Panc1 (cell line): ENCODE measurements at regions not wholly inside any gene's neighbourhood (a gene's known extent, or its start where the extent isn't known, plus 50 kb on each side); places are given as distances from the start of the nearest gene placed in this dataset.

Experiments used
- ATAC-seq: fragments of 200-7000 bp; cut with Tn5 transposase; 2 replicates; pipeline ENCODE4 v1.9.1; 2020; ENCODE audit warnings: mild to moderate bottlenecking, moderate library complexity
- BruUV-seq: library from RNA; stranded (reverse); fragments of 400-500 nt; replicated peaks from 2 replicates; lab custom pipeline; 2021; lab: Mats Ljungman, UMichigan
- CTCF ChIA-PET: fragments of 300-600 bp; sonication (Branson Sonifier 250); formaldehyde crosslinking; loops from one replicate; lab custom pipeline; 2022; ENCODE audit warnings: antibody characterized with exemption; lab: Charles Lee
- POLR2A ChIA-PET: fragments of 300-600 bp; sonication (Branson Sonifier 250); formaldehyde crosslinking; loops from one replicate; lab custom pipeline; 2022; ENCODE audit warnings: antibody characterized with exemption; lab: Charles Lee
- DNase-seq: peaks from one replicate; pipeline ENCODE4 v3.0.0-alpha.2; 2010; ENCODE audit warnings: low read depth, low spot score
- H3K27ac ChIP-seq: 2 replicates; pipeline ENCODE4 v1.5.1; 2011; ENCODE audit warnings: mild to moderate bottlenecking, low read length, inconsistent platforms
- H3K27me3 ChIP-seq: fragments of 200-500 bp; sonication (Bioruptor generic); 2 replicates; pipeline ENCODE4 v1.6.0; 2014; ENCODE audit warnings: low read length, inconsistent platforms; ENCODE audit not compliant: control insufficient read depth, insufficient read depth
- H3K36me3 ChIP-seq: fragments of 200-500 bp; sonication (Bioruptor generic); 2 replicates; pipeline ENCODE4 v1.5.1; 2014; ENCODE audit warnings: inconsistent platforms, mild to moderate bottlenecking, low read length, moderate library complexity; ENCODE audit not compliant: control insufficient read depth, insufficient read depth
- H3K4me1 ChIP-seq: 2 replicates; pipeline ENCODE4 v1.5.1; 2011; ENCODE audit warnings: inconsistent platforms, mild to moderate bottlenecking, low read length, moderate library complexity; ENCODE audit not compliant: control insufficient read depth, insufficient read depth
- H3K4me3 ChIP-seq, 2 experiments: 2 replicates each; pipeline ENCODE4 v1.5.1; 2011 to 2012; ENCODE audit warnings: low read depth in 2 of 2, low read length in 2 of 2, mild to moderate bottlenecking in 2 of 2, inconsistent platforms in 1 of 2, moderate library complexity in 1 of 2
- H3K9me3 ChIP-seq: fragments of 200-500 bp; sonication (Bioruptor generic); 2 replicates; pipeline ENCODE4 v1.5.1; 2014; ENCODE audit warnings: low read depth, mild to moderate bottlenecking, inconsistent platforms, low read length, moderate library complexity; ENCODE audit not compliant: control insufficient read depth, insufficient read depth
- CTCF ChIP-seq: fragments of 450-650 bp; IDR thresholded peaks from 2 replicates; pipeline ENCODE4 v1.5.1; 2017; ENCODE audit warnings: mild to moderate bottlenecking
- POLR2AphosphoS5 ChIP-seq: IDR thresholded peaks from 2 replicates; pipeline ENCODE4 v1.6.1; 2012; ENCODE audit warnings: mild to moderate bottlenecking, low read depth, low read length, moderate library complexity
- REST ChIP-seq, 2 experiments: IDR thresholded peaks; 2 replicates each; pipeline ENCODE4 v1.6.1; 2011 to 2012; ENCODE audit warnings: low read depth in 2 of 2, control low read depth in 1 of 2, low read length in 1 of 2, mild to moderate bottlenecking in 1 of 2, moderate library complexity in 1 of 2; ENCODE audit not compliant: insufficient read depth in 1 of 2
- SIN3A ChIP-seq: IDR thresholded peaks from 2 replicates; pipeline ENCODE4 v1.6.1; 2012; ENCODE audit warnings: low read depth, mild to moderate bottlenecking, low read length, moderate library complexity, borderline replicate concordance; ENCODE audit not compliant: insufficient read depth
- TCF7L2 ChIP-seq: IDR thresholded peaks from 2 replicates; pipeline ENCODE4 v1.6.1; 2011; ENCODE audit warnings: mild to moderate bottlenecking, low read depth, low read length, inconsistent platforms
- in situ Hi-C: cut with HindIII; loops from 2 replicates; pipeline ENCODE4 v1.10.0; 2016; ENCODE audit warnings: low sequenced_read_pairs, low pct_unique_long_range_greater_than_20kb
- intact Hi-C: fragments of 100-400 bp; cut with micrococcal nuclease; formaldehyde crosslinking; loops from one replicate; pipeline ENCODE4 v1.10.0; 2022; ENCODE audit not compliant: unreplicated experiment

DNA sequence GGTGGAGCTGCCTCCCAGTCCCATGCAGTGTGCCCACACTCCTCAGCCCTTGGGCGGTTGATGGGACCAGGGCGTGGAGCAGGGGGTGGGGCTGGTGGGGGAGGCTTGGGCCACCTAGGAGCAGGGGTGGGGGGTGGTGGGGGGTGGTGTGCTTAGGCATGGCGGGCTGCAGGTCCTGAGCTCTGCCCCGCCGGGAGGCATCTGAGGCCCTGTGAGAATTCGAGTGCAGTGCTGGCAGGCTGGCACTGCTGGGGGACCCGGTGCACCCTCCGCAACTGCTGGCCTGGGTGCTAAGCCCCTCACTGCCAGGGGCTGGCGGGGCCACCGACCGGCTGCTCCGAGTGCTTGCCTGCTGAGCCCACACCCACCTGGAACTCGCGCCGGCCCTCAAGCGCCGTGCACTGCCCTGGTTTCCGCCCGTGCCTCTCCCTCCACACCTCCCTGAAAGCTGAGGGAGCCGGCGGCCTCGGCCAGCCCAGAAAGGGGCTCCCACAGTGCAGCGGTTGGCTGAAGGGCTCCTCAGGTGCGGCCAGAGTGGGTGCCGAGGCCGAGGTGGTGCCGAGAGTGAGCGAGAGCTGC lies 59.6 kb upstream of the PRL start:
- Histone ChIP-seq H3K9me3 (no peaks in the 10 kb centered on the region), H3K4me3 (no peak overlapping the region), H3K27me3 (no peaks in the 10 kb centered on the region), H3K4me1 (no peaks in the 10 kb centered on the region), H3K27ac (no peak overlapping the region), H3K36me3 (no peaks in the 10 kb centered on the region)
- TF ChIP-seq POLR2AphosphoS5: no peak
- TF ChIP-seq CTCF: no peak
- TF ChIP-seq TCF7L2: no peak
- no peak for TF ChIP-seq REST (IDR thresholded peaks at IDR 0.05; ENCODE audit: insufficient read depth in 1 of 2, low read depth in 2 of 2, low read length in 1 of 2)
- TF ChIP-seq SIN3A: no peak
- no TSS peak for BruUV-seq
- ChIA-PET POLR2A (no interaction called here), CTCF (no interaction called here)
- no peak for ATAC-seq
- intact Hi-C loops (no loop called here), in situ Hi-C loops (no loop called here)
- DNase-seq: no peak

DNA sequence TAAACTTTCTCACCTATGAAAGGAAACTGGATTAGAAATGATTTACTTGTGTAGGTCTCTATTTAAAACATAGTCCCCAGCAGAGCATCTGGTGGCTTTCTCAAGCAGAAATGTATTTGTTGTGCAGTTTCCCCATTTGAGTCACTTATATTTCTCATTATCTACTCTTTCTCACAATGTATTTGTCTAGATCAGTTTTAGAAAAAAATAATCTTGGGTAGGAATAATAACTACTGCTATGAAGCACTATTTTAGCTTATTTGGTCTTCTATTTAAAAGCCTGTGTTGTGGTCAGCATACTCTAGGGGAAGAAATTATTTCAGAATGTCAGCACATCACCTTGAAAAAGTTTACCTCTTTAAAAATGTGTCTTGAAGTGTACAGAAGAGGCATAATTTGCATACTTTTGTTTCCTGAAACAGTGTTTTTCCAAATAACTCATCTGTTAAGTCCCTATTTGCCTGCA lies 60.9 kb upstream of the PRL start:
- no peaks in the 10 kb centered on the region for H3K27me3 ChIP-seq
- ATAC-seq (no peak), DNase-seq (no peak)
- in situ Hi-C loops: no loop called here
- H3K36me3 ChIP-seq: no peaks in the 10 kb centered on the region
- TF ChIP-seq POLR2AphosphoS5: no peak
- no peak for TF ChIP-seq TCF7L2
- TF ChIP-seq SIN3A: no peak
- no peak for TF ChIP-seq CTCF
- no peak for TF ChIP-seq REST (IDR thresholded peaks at IDR 0.05; ENCODE audit: insufficient read depth in 1 of 2, low read depth in 2 of 2, low read length in 1 of 2)
- H3K27ac ChIP-seq: no peak overlapping the region
- BruUV-seq: no TSS peak
- peaks cover 5% of the 10 kb centered on the region for H3K4me1 ChIP-seq
- intact Hi-C loops: no loop called here
- ChIA-PET CTCF (no interaction called here), POLR2A (no interaction called here)
- H3K4me3 ChIP-seq: no peak overlapping the region
- H3K9me3 ChIP-seq: no peaks in the 10 kb centered on the region
